C4-2B (cell line): ENCODE measurements at regions not wholly inside any gene's neighbourhood (a gene's known extent, or its start where the extent isn't known, plus 50 kb on each side); places are given as distances from the start of the nearest gene placed in this dataset.

Source experiments
- H3K27ac ChIP-seq: fragments of 450-650 bp; 2 replicates; pipeline ENCODE4 v1.5.1; 2017
- ZFX ChIP-seq: fragments of 450-650 bp; IDR thresholded peaks from 2 replicates; pipeline ENCODE4 v1.6.1; 2017

GRCh38 chr3:184511741-184512140 lies 49.8 kb upstream of the EPHB3 start:
- H3K27ac ChIP-seq: no peak overlapping the region
- no peak for TF ChIP-seq ZFX
